ENCODE measurements at regions not wholly inside any gene's neighbourhood (a gene's known extent, or its start where the extent isn't known, plus 50 kb on each side); places are given as distances from the start of the nearest gene placed in this dataset.

DNA sequence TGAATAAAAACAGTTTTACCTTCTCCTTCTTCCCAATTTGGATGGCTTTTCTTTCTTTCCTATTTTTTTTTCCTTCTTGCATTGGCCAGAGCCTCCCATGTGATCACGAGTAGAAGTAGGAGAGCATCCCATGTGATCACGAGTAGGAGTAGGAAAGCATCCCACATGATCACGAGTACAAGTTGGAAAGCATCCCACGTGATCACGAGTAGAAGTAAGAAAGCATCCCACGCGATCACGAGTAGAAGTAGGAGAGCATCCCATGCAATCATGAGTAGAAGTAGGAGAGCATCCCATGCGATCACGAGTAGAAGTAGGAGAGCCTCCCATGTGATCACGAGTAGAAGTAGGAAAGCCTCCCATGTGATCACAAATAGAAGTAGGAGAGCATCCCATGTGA, 218.6 kb downstream of the DLL1 start:
- TF ChIP-seq, protein P1, sequence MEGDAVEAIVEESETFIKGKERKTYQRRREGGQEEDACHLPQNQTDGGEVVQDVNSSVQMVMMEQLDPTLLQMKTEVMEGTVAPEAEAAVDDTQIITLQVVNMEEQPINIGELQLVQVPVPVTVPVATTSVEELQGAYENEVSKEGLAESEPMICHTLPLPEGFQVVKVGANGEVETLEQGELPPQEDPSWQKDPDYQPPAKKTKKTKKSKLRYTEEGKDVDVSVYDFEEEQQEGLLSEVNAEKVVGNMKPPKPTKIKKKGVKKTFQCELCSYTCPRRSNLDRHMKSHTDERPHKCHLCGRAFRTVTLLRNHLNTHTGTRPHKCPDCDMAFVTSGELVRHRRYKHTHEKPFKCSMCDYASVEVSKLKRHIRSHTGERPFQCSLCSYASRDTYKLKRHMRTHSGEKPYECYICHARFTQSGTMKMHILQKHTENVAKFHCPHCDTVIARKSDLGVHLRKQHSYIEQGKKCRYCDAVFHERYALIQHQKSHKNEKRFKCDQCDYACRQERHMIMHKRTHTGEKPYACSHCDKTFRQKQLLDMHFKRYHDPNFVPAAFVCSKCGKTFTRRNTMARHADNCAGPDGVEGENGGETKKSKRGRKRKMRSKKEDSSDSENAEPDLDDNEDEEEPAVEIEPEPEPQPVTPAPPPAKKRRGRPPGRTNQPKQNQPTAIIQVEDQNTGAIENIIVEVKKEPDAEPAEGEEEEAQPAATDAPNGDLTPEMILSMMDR (conservative IDR thresholded peaks at IDR 0.05; ENCODE audit: low read depth), result no peak
- no peak overlapping the region for H3K27ac ChIP-seq
- POLR2A ChIA-PET (ENCODE audit: low non-redundant PET), result no interaction called here
- CTCF ChIA-PET, result no interaction called here
- no peak for DNase-seq (ENCODE audit: low spot score)

DNA sequence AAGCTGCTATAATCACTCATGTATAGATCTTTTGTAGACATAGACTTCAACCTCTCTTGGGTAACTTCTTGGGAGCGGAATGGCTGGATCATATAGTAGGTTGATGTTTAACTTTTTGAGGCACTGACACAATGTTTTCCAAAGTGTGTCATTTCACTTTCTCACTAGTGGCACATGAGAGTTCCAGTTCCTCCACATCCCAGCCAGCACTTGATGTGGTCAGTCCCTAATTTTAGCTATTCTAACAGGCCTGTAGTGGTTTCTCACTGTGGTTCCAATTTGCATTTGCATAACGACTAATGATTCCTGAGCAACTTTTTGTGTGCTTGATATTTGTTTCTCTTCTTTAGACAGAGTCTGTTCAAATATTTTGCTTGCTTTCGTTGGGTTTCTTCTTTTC, 221.3 kb downstream of the DLL1 start:
- DNase-seq (ENCODE audit: low spot score), result no peak
- CTCF ChIA-PET, result no interaction called here
- H3K27ac ChIP-seq, result no peak overlapping the region
- POLR2A ChIA-PET (ENCODE audit: low non-redundant PET), result no interaction called here
- TF ChIP-seq, protein P1 (conservative IDR thresholded peaks at IDR 0.05; ENCODE audit: low read depth), result no peak

DNA sequence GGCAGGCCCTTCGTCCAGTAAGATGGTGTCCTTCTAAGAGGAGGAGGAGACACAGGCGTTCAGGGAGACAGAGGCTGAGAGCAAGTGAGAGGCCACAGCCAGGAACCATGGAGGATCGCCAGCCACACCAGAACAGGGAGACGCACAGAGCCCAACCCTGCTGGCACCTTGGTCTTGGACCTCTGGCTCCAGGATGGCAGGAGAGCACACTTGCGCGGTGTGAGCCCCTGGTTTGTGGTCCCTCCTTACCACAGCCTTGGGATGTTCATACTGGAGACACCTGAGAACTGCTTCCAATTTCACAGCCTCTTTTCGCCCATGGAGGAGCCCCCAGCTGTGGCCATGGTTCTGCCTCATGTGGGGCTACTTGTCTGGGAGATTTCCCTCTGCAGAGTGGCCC, 222.4 kb downstream of the DLL1 start:
- H3K27ac ChIP-seq, result no peak overlapping the region
- TF ChIP-seq, protein P1 (conservative IDR thresholded peaks at IDR 0.05; ENCODE audit: low read depth), result no peak
- ChIA-PET POLR2A (ENCODE audit: low non-redundant PET) (no interaction called here), CTCF (no interaction called here)
- DNase-seq (ENCODE audit: low spot score), result no peak

DNA sequence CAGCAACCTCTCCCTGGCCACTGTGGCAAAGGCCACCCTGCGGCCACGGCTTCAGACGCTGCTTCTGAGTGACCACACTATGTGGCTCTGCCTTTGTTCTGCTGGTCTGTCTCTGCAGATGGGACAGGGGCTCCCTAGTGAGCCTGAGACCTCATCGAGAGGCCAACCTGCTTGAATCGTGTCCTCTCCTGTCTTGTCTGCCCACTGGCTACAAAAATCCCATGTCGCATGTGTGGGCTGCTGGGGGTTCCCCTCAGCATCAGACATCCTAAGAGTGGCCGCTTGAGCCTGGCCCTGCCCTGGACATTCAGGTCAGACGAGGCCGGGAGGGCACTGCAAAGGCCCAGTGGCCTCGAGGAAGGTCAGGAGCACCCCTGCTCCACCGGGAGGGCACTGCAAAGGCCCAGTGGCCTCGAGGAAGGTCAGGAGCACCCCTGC, 222.9 kb downstream of the DLL1 start:
- no peak overlapping the region for H3K27ac ChIP-seq
- DNase-seq (ENCODE audit: low spot score), result no peak
- ChIA-PET POLR2A (ENCODE audit: low non-redundant PET) (no interaction called here), CTCF (no interaction called here)
- TF ChIP-seq, protein P1 (conservative IDR thresholded peaks at IDR 0.05; ENCODE audit: low read depth), result no peak

DNA sequence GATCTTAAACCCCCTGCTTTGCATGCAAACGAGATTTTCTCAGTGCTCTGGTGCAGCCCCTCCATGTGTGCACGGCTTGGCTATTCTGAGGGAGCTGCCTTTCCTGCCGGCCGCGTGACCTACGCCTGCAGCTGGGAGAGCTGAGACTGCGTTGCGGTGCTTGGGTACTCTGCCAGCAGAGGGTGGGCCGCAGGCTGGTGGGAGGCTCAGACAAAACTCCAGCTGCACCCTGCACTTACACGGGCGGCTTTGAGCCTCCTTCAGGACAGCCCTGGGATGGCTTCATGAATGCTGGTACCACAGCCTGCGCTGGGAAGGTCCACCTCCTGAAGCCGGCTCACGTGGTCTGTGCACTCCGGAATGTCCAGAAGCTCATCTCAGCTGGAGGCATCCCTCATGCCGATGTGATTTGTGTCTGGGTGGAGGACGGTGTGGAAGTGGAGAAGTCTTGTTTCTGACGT, 223.7 kb downstream of the DLL1 start:
- H3K27ac ChIP-seq, result no peak overlapping the region
- no peak for DNase-seq (ENCODE audit: low spot score)
- CTCF ChIA-PET, result no interaction called here
- POLR2A ChIA-PET (ENCODE audit: low non-redundant PET), result no interaction called here
- TF ChIP-seq, protein P1 (conservative IDR thresholded peaks at IDR 0.05; ENCODE audit: low read depth), result no peak

DNA sequence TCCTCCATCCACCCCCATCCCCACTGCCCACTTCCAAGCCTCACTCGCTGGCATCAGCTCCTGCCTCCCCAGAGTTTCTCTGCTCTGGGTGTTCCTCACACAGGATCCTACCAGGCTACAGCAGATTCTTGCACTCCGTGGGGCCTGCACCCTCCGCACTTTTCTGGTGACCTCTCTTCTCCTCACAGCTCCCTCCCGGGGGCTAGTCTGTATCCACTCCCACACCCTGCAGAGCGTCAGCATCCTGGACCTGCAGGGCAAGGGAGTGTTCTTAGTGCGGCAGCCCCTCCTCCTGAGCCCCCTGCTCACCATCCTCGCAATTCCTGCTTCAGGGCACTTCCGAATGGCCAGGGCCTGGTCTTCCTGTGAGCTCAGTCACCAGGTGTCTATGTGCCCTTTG, 224.2 kb downstream of the DLL1 start:
- ChIA-PET CTCF (no interaction called here), POLR2A (ENCODE audit: low non-redundant PET) (no interaction called here)
- no peak for DNase-seq (ENCODE audit: low spot score)
- TF ChIP-seq, protein P1 (conservative IDR thresholded peaks at IDR 0.05; ENCODE audit: low read depth), result no peak
- H3K27ac ChIP-seq, result no peak overlapping the region

Data from RWPE1 (cell line).